ENCODE measurements at regions not wholly inside any gene's neighbourhood (a gene's known extent, or its start where the extent isn't known, plus 50 kb on each side); places are given as distances from the start of the nearest gene placed in this dataset.

- TF ChIP-seq CTCF (IDR thresholded peaks at IDR 0.05) (no peak), ZFX (IDR thresholded peaks at IDR 0.05; ENCODE audit: borderline replicate concordance) (no peak)
These were observed 617.8 kb downstream of the MMUT start for GRCh38 chr6:48845219-48845618.
